Neural progenitor cell (in vitro differentiated cells): ENCODE measurements at regions not wholly inside any gene's neighbourhood (a gene's known extent, or its start where the extent isn't known, plus 50 kb on each side); places are given as distances from the start of the nearest gene placed in this dataset.
"Not testable (repeated sequence)": the region's sequence is repeated elsewhere in the genome, so short reads cannot be mapped to it uniquely, and the experiment has no call there.

Experiments
- EZH2 ChIP-seq: fragments of 200-600 bp; sonication (generic); IDR thresholded peaks from 2 replicates; pipeline ENCODE4 v1.6.1; 2017; ENCODE audit warnings: antibody characterized with exemption, mild to moderate bottlenecking, moderate library complexity
- EZH2phosphoT487 ChIP-seq: fragments of 200-600 bp; sonication (generic); IDR thresholded peaks from 2 replicates; pipeline ENCODE4 v1.6.1; 2017; ENCODE audit warnings: antibody characterized with exemption
- TF ChIP-seq, protein P1 (sequence below): fragments of 200-600 bp; sonication (generic); IDR thresholded peaks from 2 replicates; pipeline ENCODE4 v1.5.1; 2017; ENCODE audit warnings: antibody characterized with exemption, mild to moderate bottlenecking

DNA sequence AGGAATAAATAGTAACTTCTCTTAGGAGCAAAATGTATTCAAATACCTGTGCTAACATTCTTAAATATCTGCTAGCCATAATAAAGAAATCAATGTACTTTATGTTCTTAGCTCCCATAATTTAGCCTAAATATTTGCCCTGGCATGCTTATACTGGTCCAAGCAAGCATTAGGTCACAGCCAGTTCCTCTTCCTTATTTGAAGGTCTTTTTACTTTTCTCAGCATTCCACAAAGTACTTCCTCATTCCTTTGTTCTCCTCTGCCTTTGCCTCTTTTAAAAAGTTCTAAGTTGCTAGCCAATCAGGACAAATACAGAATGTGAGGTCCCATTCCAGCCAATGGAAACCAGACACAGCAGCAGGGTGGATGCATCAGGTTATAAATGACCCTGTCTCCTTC is 102.9 kb upstream of the INTU start:
- TF ChIP-seq, protein P1, sequence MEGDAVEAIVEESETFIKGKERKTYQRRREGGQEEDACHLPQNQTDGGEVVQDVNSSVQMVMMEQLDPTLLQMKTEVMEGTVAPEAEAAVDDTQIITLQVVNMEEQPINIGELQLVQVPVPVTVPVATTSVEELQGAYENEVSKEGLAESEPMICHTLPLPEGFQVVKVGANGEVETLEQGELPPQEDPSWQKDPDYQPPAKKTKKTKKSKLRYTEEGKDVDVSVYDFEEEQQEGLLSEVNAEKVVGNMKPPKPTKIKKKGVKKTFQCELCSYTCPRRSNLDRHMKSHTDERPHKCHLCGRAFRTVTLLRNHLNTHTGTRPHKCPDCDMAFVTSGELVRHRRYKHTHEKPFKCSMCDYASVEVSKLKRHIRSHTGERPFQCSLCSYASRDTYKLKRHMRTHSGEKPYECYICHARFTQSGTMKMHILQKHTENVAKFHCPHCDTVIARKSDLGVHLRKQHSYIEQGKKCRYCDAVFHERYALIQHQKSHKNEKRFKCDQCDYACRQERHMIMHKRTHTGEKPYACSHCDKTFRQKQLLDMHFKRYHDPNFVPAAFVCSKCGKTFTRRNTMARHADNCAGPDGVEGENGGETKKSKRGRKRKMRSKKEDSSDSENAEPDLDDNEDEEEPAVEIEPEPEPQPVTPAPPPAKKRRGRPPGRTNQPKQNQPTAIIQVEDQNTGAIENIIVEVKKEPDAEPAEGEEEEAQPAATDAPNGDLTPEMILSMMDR, result not testable (repeated sequence)
- TF ChIP-seq EZH2phosphoT487, EZH2: not testable (repeated sequence)
